Mesenchymal stem cell (in vitro differentiated cells and primary cell): ENCODE measurements at regions not wholly inside any gene's neighbourhood (a gene's known extent, or its start where the extent isn't known, plus 50 kb on each side); places are given as distances from the start of the nearest gene placed in this dataset.

Experiments used
- DNase-seq: peaks from one replicate; pipeline ENCODE4 v3.0.0-alpha.2; 2013
- H2AFZ ChIP-seq: one replicate; pipeline ENCODE4 v1.6.1; 2013; ENCODE audit warnings: low read depth, mild to moderate bottlenecking, control low read depth, inconsistent platforms, low read length, moderate library complexity
- H2AK5ac ChIP-seq: 2 replicates; pipeline ENCODE4 v1.6.1; 2013; ENCODE audit warnings: low read length, moderate library complexity, mild to moderate bottlenecking, inconsistent platforms; ENCODE audit not compliant: severe bottlenecking
- H2BK120ac ChIP-seq: one replicate; pipeline ENCODE4 v1.6.1; 2013; ENCODE audit warnings: low read depth, mild to moderate bottlenecking, inconsistent platforms, low read length, moderate library complexity
- H2BK12ac ChIP-seq, 2 experiments: one replicate each; pipeline ENCODE4 v1.6.1; 2013; ENCODE audit warnings: inconsistent platforms in 2 of 2, low read length in 2 of 2, mild to moderate bottlenecking in 2 of 2, moderate library complexity in 2 of 2, control low read depth in 1 of 2
- H2BK15ac ChIP-seq: one replicate; pipeline ENCODE4 v1.6.1; 2013; ENCODE audit warnings: mild to moderate bottlenecking, low read depth, inconsistent platforms; ENCODE audit not compliant: poor library complexity, severe bottlenecking
- H2BK5ac ChIP-seq: 2 replicates; pipeline ENCODE4 v1.6.1; 2013; ENCODE audit warnings: low read depth, mild to moderate bottlenecking, low read length, control low read depth, inconsistent platforms; ENCODE audit not compliant: poor library complexity, severe bottlenecking
- H3K14ac ChIP-seq, 2 experiments: one replicate each; pipeline ENCODE4 v1.6.1; 2013; ENCODE audit warnings: inconsistent platforms in 2 of 2, low read length in 2 of 2, control low read depth in 1 of 2, mild to moderate bottlenecking in 1 of 2, moderate library complexity in 1 of 2
- H3K18ac ChIP-seq, 2 experiments: one replicate each; pipeline ENCODE4 v1.6.1; 2013; ENCODE audit warnings: inconsistent platforms in 2 of 2, low read length in 2 of 2, control low read depth in 1 of 2, low read depth in 1 of 2, mild to moderate bottlenecking in 1 of 2
- H3K23ac ChIP-seq, 2 experiments: one replicate each; pipeline ENCODE4 v1.6.1; 2013; ENCODE audit warnings: inconsistent platforms in 2 of 2, low read length in 2 of 2, mild to moderate bottlenecking in 2 of 2, moderate library complexity in 2 of 2, control low read depth in 1 of 2
- H3K27ac ChIP-seq: 2 replicates; pipeline ENCODE4 v1.5.1; 2013; ENCODE audit warnings: mild to moderate bottlenecking, moderate library complexity, low read length, control low read depth, inconsistent platforms; ENCODE audit not compliant: poor library complexity, severe bottlenecking
- H3K27me3 ChIP-seq, 2 experiments: 2 replicates each; pipeline versions ENCODE4 v1.6.1 to v1.7.0; 2013; ENCODE audit warnings: low read length in 2 of 2, mild to moderate bottlenecking in 2 of 2, moderate library complexity in 2 of 2, control low read depth in 1 of 2, inconsistent platforms in 1 of 2; ENCODE audit not compliant: control insufficient read depth in 1 of 2, insufficient read depth in 1 of 2
- H3K36me3 ChIP-seq, 2 experiments: 2 replicates each; pipeline versions ENCODE4 v1.6.1 to v1.7.0; 2013; ENCODE audit warnings: low read length in 2 of 2, control low read depth in 1 of 2, inconsistent platforms in 1 of 2, low read depth in 1 of 2, mild to moderate bottlenecking in 1 of 2; ENCODE audit not compliant: insufficient read depth in 2 of 2, control insufficient read depth in 1 of 2
- H3K4ac ChIP-seq, 2 experiments: one replicate each; pipeline ENCODE4 v1.6.1; 2013; ENCODE audit warnings: inconsistent platforms in 2 of 2, low read length in 2 of 2, mild to moderate bottlenecking in 2 of 2, moderate library complexity in 2 of 2, control low read depth in 1 of 2, low read depth in 1 of 2
- H3K4me1 ChIP-seq: 2 replicates; pipeline ENCODE4 v1.6.1; 2013; ENCODE audit warnings: low read depth, low read length, control low read depth; ENCODE audit not compliant: control insufficient read depth, insufficient read depth
- H3K4me2 ChIP-seq: 2 replicates; pipeline ENCODE4 v1.6.1; 2013; ENCODE audit warnings: low read length, mild to moderate bottlenecking, inconsistent platforms; ENCODE audit not compliant: poor library complexity, severe bottlenecking
- H3K4me3 ChIP-seq, 2 experiments: 2 replicates each; pipeline versions ENCODE4 v1.5.1 to v1.7.0; 2013; ENCODE audit warnings: low read length in 2 of 2, mild to moderate bottlenecking in 2 of 2, control low read depth in 1 of 2, low read depth in 1 of 2; ENCODE audit not compliant: insufficient read depth in 1 of 2
- H3K79me1 ChIP-seq: replicated peaks from 2 replicates; pipeline ENCODE4 v1.6.1; 2013; ENCODE audit warnings: mild to moderate bottlenecking, control low read depth, low read length, inconsistent platforms; ENCODE audit not compliant: poor library complexity, severe bottlenecking
- H3K9ac ChIP-seq: 2 replicates; pipeline ENCODE4 v1.7.0; 2013; ENCODE audit warnings: mild to moderate bottlenecking, low read length, moderate library complexity
- H3K9me3 ChIP-seq: 2 replicates; pipeline ENCODE4 v1.7.0; 2013; ENCODE audit warnings: mild to moderate bottlenecking, low read length; ENCODE audit not compliant: control insufficient read depth
- H4K8ac ChIP-seq: one replicate; pipeline ENCODE4 v1.6.1; 2013; ENCODE audit warnings: inconsistent platforms, mild to moderate bottlenecking, low read length, moderate library complexity
- H4K91ac ChIP-seq: one replicate; pipeline ENCODE4 v1.6.1; 2013; ENCODE audit warnings: mild to moderate bottlenecking, low read length, inconsistent platforms
- WGBS: methylation state at CpG from one replicate; pipeline ENCODE4 v1.1.7; 2013; ENCODE audit warnings: mixed read lengths; 5-methylcytosine and 5-hydroxymethylcytosine counted together

GRCh38 chr15:95845862-95846515 is 484.5 kb upstream of the NR2F2 start:
- Histone ChIP-seq H3K9me3 (no peaks in the 10 kb centered on the region), H3K4me3 (no peak overlapping the region), H3K4me2 (no peak overlapping the region), H3K18ac (peak overlapping the region in 1 of 2 experiments; percentile 63), H2BK15ac (no peak overlapping the region), H3K27me3 (no peaks in the 10 kb centered on the region), H2BK5ac (no peak overlapping the region), H2AK5ac (no peak overlapping the region), H3K36me3 (no peaks in the 10 kb centered on the region), H3K23ac (no peak overlapping the region), H2AFZ (no peak overlapping the region), H2BK120ac (no peak overlapping the region), H3K9ac (no peak overlapping the region), H4K91ac (no peak overlapping the region), H3K4ac (no peak overlapping the region), H3K4me1 (peaks cover 3% of the 10 kb centered on the region), H3K27ac (no peak overlapping the region), H3K14ac (no peak overlapping the region), H3K79me1 (no peaks in the 10 kb centered on the region), H2BK12ac (no peak overlapping the region), H4K8ac (no peak overlapping the region)
- DNase-seq, result peak; percentile 97
- WGBS, result 11% methylated on average over 9 of the region's 13 CpGs

- no peak overlapping the region for H2AFZ ChIP-seq
- no peak overlapping the region for H3K18ac ChIP-seq
- DNase-seq, result no peak
- no peak overlapping the region for H3K14ac ChIP-seq
- H4K8ac ChIP-seq, result no peak overlapping the region
- no peak overlapping the region for H2BK15ac ChIP-seq
- peaks cover 3% of the 10 kb centered on the region for H3K4me1 ChIP-seq
- no peak overlapping the region for H2BK5ac ChIP-seq
- H2BK120ac ChIP-seq, result no peak overlapping the region
- no peaks in the 10 kb centered on the region for H3K79me1 ChIP-seq
- no peaks in the 10 kb centered on the region for H3K9me3 ChIP-seq
- no peak overlapping the region for H3K23ac ChIP-seq
- H3K4ac ChIP-seq, result no peak overlapping the region
- no peak overlapping the region for H2BK12ac ChIP-seq
- no peak overlapping the region for H3K4me3 ChIP-seq
- H3K4me2 ChIP-seq, result no peak overlapping the region
- H2AK5ac ChIP-seq, result no peak overlapping the region
- no peak overlapping the region for H3K27ac ChIP-seq
- 100% methylated on average over 1 of the region's 1 CpG for WGBS
- H3K36me3 ChIP-seq, result no peaks in the 10 kb centered on the region
- no peak overlapping the region for H3K9ac ChIP-seq
- H4K91ac ChIP-seq, result no peak overlapping the region
- H3K27me3 ChIP-seq, result no peaks in the 10 kb centered on the region
These were observed 482.4 kb upstream of the NR2F2 start for GRCh38 chr15:95848126-95848525.

GRCh38 chr15:95850837-95851236 is 479.7 kb upstream of the NR2F2 start:
- Histone ChIP-seq H4K8ac (no peak overlapping the region), H3K9ac (no peak overlapping the region), H3K36me3 (no peaks in the 10 kb centered on the region), H3K9me3 (no peaks in the 10 kb centered on the region), H3K18ac (no peak overlapping the region), H3K4me1 (peaks cover 2% of the 10 kb centered on the region), H2BK12ac (no peak overlapping the region), H3K23ac (no peak overlapping the region), H2BK15ac (no peak overlapping the region), H2BK120ac (no peak overlapping the region), H3K27ac (no peak overlapping the region), H2AK5ac (no peak overlapping the region), H3K4me2 (no peak overlapping the region), H3K79me1 (no peaks in the 10 kb centered on the region), H3K27me3 (no peaks in the 10 kb centered on the region), H2AFZ (no peak overlapping the region), H4K91ac (no peak overlapping the region), H3K4ac (no peak overlapping the region), H3K14ac (no peak overlapping the region), H2BK5ac (no peak overlapping the region), H3K4me3 (no peak overlapping the region)
- no peak for DNase-seq
- WGBS, result 93% methylated on average over 1 of the region's 2 CpGs

GRCh38 chr15:95853350-95853749 is 477.1 kb upstream of the NR2F2 start:
- Histone ChIP-seq H2AFZ (no peak overlapping the region), H3K4me1 (no peaks in the 10 kb centered on the region), H3K23ac (no peak overlapping the region), H3K4ac (no peak overlapping the region), H2BK12ac (no peak overlapping the region), H3K36me3 (no peaks in the 10 kb centered on the region), H3K27ac (no peak overlapping the region), H3K9ac (no peak overlapping the region), H2BK120ac (no peak overlapping the region), H3K4me2 (no peak overlapping the region), H2BK5ac (no peak overlapping the region), H3K79me1 (no peaks in the 10 kb centered on the region), H3K14ac (no peak overlapping the region), H2BK15ac (no peak overlapping the region), H3K4me3 (no peak overlapping the region), H3K18ac (no peak overlapping the region), H4K91ac (no peak overlapping the region), H2AK5ac (no peak overlapping the region), H3K9me3 (no peaks in the 10 kb centered on the region), H4K8ac (no peak overlapping the region), H3K27me3 (no peaks in the 10 kb centered on the region)
- DNase-seq, result no peak
